ENCODE measurements at regions not wholly inside any gene's neighbourhood (a gene's known extent, or its start where the extent isn't known, plus 50 kb on each side); places are given as distances from the start of the nearest gene placed in this dataset.

DNA sequence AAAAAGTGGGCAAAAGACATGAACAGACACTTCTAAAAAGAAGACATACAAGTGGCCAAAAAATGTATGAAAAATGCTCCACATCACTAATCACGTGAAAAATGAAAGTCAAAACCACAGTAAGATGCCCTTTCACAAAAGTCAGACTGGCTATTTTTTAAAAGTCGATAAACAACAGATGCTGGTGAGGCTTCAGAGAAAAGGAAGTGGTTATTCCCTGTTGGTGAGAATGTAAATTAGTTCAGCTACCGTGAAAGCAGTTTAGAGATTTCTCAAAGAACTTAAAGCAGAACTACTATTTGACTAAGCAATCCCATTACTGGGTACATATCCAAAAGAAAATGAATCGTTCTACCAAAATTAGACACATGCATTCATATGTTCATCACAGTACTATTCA, 237.0 kb downstream of the KIF21A start:
- TF ChIP-seq, protein P1, sequence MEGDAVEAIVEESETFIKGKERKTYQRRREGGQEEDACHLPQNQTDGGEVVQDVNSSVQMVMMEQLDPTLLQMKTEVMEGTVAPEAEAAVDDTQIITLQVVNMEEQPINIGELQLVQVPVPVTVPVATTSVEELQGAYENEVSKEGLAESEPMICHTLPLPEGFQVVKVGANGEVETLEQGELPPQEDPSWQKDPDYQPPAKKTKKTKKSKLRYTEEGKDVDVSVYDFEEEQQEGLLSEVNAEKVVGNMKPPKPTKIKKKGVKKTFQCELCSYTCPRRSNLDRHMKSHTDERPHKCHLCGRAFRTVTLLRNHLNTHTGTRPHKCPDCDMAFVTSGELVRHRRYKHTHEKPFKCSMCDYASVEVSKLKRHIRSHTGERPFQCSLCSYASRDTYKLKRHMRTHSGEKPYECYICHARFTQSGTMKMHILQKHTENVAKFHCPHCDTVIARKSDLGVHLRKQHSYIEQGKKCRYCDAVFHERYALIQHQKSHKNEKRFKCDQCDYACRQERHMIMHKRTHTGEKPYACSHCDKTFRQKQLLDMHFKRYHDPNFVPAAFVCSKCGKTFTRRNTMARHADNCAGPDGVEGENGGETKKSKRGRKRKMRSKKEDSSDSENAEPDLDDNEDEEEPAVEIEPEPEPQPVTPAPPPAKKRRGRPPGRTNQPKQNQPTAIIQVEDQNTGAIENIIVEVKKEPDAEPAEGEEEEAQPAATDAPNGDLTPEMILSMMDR (conservative IDR thresholded peaks at IDR 0.05) = no peak
- no peak overlapping the region for H3K27ac ChIP-seq

DNA sequence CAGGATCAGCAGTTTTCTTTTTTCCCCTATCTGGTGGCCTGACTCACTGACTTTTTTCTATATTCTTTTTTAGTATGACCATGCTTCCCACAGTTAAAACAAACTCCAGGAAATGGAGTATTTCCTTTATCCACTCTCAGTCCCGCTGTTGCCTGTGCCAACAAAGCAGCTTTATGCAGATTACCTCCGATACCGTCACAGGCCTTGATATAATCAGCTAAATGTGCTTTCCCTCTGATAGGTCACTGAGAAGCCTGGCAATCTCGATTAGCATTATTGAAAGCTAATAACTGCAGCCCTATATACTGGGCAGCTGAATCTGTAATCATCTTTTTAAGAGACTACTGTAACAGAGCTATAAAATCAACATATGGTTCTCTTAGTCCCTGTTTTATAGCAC, 243.6 kb downstream of the KIF21A start:
- TF ChIP-seq, protein P1 (conservative IDR thresholded peaks at IDR 0.05) = no peak
- peak overlapping the region; percentile 36 for H3K27ac ChIP-seq

DNA sequence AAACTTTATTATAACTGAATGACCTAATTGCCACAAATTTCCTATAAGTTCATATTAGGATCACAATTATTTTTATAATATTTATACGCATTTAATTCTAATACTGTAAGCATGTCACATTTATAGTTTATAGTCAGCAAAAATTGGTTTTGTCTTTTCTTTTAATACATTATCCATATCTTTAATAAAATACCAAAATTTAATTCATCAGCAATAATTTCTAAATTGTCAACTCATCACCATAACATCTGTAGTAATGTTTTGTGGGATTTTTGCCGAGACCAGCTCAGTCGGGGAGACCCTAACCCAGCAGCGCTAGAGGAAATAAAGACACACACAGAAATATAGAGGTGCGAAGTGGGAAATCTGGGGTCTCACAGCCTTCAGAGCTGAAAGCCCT, 254.2 kb downstream of the KIF21A start:
- H3K27ac ChIP-seq = no peak overlapping the region
- TF ChIP-seq, protein P1 (conservative IDR thresholded peaks at IDR 0.05) = no peak

DNA sequence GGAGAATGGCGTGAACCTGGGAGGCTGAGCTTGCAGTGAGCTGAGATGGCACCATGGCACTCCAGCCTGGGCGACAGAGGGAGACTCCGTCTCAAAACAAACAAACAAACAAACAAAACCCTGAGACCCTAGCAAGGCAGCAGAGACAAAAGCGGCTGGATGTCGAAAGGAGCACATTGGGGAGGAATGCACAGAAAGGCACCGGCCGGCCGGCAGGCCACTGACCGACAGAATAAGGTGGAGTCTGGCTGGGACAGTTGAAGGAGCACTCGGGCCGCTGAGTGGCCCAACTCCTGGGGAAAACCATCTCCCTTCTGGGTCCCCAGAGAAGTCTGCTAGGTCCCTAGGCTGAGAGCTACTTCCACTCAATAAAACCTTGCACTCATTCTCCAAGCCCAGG, 256.2 kb downstream of the KIF21A start:
- H3K27ac ChIP-seq = no peak overlapping the region
- TF ChIP-seq, protein P1 (conservative IDR thresholded peaks at IDR 0.05) = no peak

DNA sequence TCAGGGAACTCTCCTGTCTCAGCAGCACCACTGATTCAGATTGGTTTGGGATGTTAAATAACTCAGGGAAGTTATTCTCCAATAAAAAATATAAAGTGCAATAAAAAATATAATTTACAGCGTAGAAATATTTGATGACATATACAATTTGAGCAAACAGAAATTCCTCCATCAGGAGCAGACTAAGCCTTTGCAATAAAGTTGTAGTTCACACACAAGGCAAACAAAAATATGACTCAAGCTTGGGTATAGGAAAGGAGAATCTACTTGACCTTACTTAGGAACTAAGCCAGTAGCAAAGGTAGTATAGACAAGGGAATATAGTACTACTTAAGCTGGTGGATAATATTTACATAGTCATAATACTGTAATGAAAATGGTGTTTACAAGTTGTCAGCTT, 264.1 kb downstream of the KIF21A start:
- TF ChIP-seq, protein P1 (conservative IDR thresholded peaks at IDR 0.05) = no peak
- no peak overlapping the region for H3K27ac ChIP-seq

DNA sequence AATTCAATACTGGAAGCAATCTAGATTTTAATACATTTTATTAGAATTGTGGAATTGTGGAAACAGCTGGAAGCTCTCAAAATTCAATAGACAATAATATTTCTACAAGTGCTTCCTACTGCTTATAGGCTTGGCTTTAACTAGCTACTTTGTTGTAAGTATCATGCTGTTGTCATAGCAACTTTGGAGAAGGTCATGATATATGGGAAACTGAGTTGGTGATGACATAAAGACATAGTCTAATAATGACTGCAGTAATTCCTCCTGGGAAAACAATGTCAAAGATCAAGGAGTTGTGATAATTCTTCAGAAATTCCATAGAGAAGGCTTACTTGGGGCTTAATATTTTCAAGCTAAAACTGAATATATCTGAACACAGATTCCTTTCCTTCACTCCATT, 266.6 kb downstream of the KIF21A start:
- no peak overlapping the region for H3K27ac ChIP-seq
- TF ChIP-seq, protein P1 (conservative IDR thresholded peaks at IDR 0.05) = no peak

DNA sequence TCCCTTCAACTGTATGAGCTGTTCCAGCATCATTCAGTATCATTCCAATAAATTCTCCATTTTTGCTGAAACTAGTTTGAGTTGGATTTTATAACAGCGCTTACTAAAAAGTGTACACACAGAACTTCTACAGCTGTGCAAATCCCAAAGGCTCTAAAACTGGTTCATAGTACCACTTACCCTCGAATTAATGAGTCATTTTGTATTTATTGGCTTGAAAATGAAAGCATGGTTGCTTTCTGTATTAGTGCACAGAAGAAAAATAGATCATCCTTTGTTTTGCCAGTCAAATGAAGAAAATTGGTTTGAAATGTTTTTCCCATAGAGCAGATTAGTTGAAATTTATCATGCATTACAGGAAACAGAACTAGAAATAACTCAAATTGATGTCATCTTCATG, 268.3 kb upstream of the CPNE8 start:
- TF ChIP-seq, protein P1 (conservative IDR thresholded peaks at IDR 0.05) = no peak
- no peak overlapping the region for H3K27ac ChIP-seq

DNA sequence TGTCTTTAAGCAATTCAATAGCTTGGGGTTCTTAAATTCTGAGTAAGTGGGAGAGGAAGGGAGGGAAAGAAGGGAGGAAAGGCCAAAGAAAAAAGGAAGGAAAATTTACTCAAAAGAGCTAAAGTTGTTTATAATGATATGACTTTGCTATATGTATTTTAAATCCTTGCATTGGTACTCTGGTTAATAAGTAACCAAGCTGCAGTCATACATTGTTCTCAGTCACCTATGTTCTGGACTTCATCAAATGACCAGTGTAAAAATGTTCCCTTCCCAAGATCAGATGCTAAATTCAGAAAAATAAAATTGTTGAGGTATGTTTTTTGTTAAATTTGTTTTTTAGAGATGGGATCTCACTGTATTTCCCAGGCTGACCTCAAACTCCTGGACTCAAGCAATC, 259.9 kb upstream of the CPNE8 start:
- no peak overlapping the region for H3K27ac ChIP-seq
- TF ChIP-seq, protein P1 (conservative IDR thresholded peaks at IDR 0.05) = no peak
